ENCODE measurements at regions not wholly inside any gene's neighbourhood (a gene's known extent, or its start where the extent isn't known, plus 50 kb on each side); places are given as distances from the start of the nearest gene placed in this dataset.

- in situ Hi-C loops (cut with HindIII; ENCODE audit: low sequenced_read_pairs): no loop called here
- no peak for TF ChIP-seq CTCF (IDR thresholded peaks at IDR 0.05; ENCODE audit: low read depth, low read length, missing control alignments)
- no peak for DNase-seq (ENCODE audit: low read depth)
- no peak overlapping the region for H3K4me3 ChIP-seq (ENCODE audit: low read depth, low read length)
These were observed 50.9 kb upstream of the PTGS2 start for GRCh38 chr1:186730951-186731729.

Measured in astrocyte of the cerebellum (primary cell).